Prostate gland (tissue), 2 donors: ENCODE measurements at regions not wholly inside any gene's neighbourhood (a gene's known extent, or its start where the extent isn't known, plus 50 kb on each side); places are given as distances from the start of the nearest gene placed in this dataset.
A peak's percentile ranks its signal among the peaks of the same experiment; 100 is the strongest.

Source experiments
- DNase-seq: peaks from one replicate; pipeline ENCODE4 v3.0.0-alpha.2; 2019; ENCODE audit warnings: low spot score
- H3K27ac ChIP-seq, 2 donors: fragments of 200-600 bp; sonication (generic); 2 replicates each; pipeline ENCODE4 v1.5.1; 2017 to 2019
- H3K27me3 ChIP-seq: fragments of 200-600 bp; sonication (generic); replicated peaks from 2 replicates; pipeline ENCODE4 v1.5.1; 2019; ENCODE audit not compliant: insufficient read depth
- H3K36me3 ChIP-seq, 2 donors: fragments of 200-600 bp; sonication (generic); 1 replicate in 1 of 2; 2 replicates in 1 of 2; pipeline versions ENCODE4 v1.5.1 to v1.8.1; 2017 to 2019
- H3K4me1 ChIP-seq: fragments of 200-600 bp; sonication (generic); replicated peaks from 2 replicates; pipeline ENCODE4 v1.5.1; 2019
- H3K4me3 ChIP-seq, 2 donors: fragments of 200-600 bp; sonication (generic); 2 replicates each; pipeline ENCODE4 v1.5.1; 2017 to 2019
- H3K9me3 ChIP-seq: fragments of 200-600 bp; sonication (generic); 2 replicates; pipeline ENCODE4 v1.5.1; 2017
- POLR2A ChIP-seq: fragments of 450-650 bp; IDR thresholded peaks from one replicate; pipeline ENCODE4 v1.6.1; 2016; ENCODE audit warnings: antibody characterized with exemption, mild to moderate bottlenecking
- POLR2AphosphoS5 ChIP-seq: sonication (generic); formaldehyde crosslinking; IDR thresholded peaks from one replicate; pipeline ENCODE4 v1.6.1; 2017; ENCODE audit warnings: antibody characterized with exemption
- WGBS: methylation state at CpG from one replicate; pipeline ENCODE4 v1.1.5; 2018; 5-methylcytosine and 5-hydroxymethylcytosine counted together
- intact Hi-C: fragments of 100-400 bp; cut with DNase I; formaldehyde crosslinking; loops from one replicate; pipeline ENCODE4 v1.14.2; 2022
- TF ChIP-seq, protein P1 (sequence below), 4 experiments: fragments of 200-600 bp in 2 of 4; fragments of 450-650 bp in 2 of 4; sonication (generic) in 2 of 4; IDR thresholded peaks; 1 replicate in 3 of 4; 2 replicates in 1 of 4; pipeline ENCODE4 v1.5.1; 2016 to 2019; ENCODE audit warnings: antibody characterized with exemption in 4 of 4, mild to moderate bottlenecking in 2 of 4, moderate library complexity in 2 of 4

- WGBS = 77% methylated on average over 1 of the region's 1 CpG
- H3K4me3 ChIP-seq = no peak overlapping the region
- H3K27me3 ChIP-seq = no peaks in the 10 kb centered on the region
- intact Hi-C loops = no loop called here
- no peak for DNase-seq
- TF ChIP-seq POLR2AphosphoS5 (no peak), POLR2A (no peak)
- TF ChIP-seq, protein P1, sequence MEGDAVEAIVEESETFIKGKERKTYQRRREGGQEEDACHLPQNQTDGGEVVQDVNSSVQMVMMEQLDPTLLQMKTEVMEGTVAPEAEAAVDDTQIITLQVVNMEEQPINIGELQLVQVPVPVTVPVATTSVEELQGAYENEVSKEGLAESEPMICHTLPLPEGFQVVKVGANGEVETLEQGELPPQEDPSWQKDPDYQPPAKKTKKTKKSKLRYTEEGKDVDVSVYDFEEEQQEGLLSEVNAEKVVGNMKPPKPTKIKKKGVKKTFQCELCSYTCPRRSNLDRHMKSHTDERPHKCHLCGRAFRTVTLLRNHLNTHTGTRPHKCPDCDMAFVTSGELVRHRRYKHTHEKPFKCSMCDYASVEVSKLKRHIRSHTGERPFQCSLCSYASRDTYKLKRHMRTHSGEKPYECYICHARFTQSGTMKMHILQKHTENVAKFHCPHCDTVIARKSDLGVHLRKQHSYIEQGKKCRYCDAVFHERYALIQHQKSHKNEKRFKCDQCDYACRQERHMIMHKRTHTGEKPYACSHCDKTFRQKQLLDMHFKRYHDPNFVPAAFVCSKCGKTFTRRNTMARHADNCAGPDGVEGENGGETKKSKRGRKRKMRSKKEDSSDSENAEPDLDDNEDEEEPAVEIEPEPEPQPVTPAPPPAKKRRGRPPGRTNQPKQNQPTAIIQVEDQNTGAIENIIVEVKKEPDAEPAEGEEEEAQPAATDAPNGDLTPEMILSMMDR (IDR thresholded peaks at IDR 0.05) = no peak
- no peak overlapping the region for H3K27ac ChIP-seq
- no peaks in the 10 kb centered on the region for H3K9me3 ChIP-seq
- H3K36me3 ChIP-seq = no peaks in the 10 kb centered on the region
- no peaks in the 10 kb centered on the region for H3K4me1 ChIP-seq
These were observed 340.6 kb downstream of the TFEC start for GRCh38 chr7:115689941-115690340.

DNA sequence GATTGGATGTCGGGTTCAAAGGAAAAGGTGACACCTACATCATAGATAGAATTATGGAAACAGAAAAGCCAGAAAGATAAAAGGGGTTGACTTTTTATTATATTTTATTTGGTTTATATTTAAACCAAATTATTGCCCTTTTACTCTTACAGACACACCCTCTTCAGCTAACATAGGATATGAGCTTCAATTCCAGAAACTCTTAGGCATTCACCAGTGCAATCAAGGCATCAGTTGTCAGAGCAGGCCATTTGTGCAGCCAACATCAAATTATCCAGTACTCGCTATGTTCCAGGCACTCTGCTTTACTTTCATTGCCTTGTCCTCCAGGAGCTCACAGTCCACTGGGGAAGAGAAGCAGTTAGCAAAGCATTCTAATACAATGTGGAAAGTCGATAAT lies 347.5 kb downstream of the TFEC start:
- no peaks in the 10 kb centered on the region for H3K4me1 ChIP-seq
- H3K9me3 ChIP-seq = no peaks in the 10 kb centered on the region
- no peaks in the 10 kb centered on the region for H3K36me3 ChIP-seq
- intact Hi-C loops = no loop called here
- no peak overlapping the region for H3K27ac ChIP-seq
- TF ChIP-seq POLR2AphosphoS5 (no peak), POLR2A (no peak)
- TF ChIP-seq, protein P1 (IDR thresholded peaks at IDR 0.05) = no peak
- WGBS = 98% methylated on average over 3 of the region's 3 CpGs
- no peaks in the 10 kb centered on the region for H3K27me3 ChIP-seq
- H3K4me3 ChIP-seq = no peak overlapping the region
- no peak for DNase-seq

DNA sequence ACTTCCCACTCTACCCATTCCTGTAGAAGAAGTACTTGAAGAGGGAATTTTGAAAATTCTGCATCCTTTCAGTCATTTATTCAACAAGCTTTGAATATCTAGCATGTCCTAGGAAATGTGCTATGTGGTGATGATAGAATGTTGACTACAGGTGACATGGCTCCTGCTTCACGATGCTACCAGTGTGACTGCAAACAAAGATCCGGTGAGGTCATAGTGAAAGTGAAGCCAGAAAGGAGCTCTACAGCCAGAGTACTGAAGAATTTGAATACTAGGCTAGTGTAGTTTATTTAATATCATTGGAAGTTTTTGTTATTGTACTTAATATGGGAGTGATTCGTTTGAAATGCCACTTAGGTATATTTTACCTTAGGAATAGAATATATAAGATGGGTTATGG lies 348.1 kb downstream of the TFEC start:
- Histone ChIP-seq H3K27ac (no peak overlapping the region), H3K36me3 (no peaks in the 10 kb centered on the region), H3K9me3 (no peaks in the 10 kb centered on the region), H3K4me3 (no peak overlapping the region), H3K4me1 (no peaks in the 10 kb centered on the region), H3K27me3 (no peaks in the 10 kb centered on the region)
- DNase-seq = no peak
- intact Hi-C loops = no loop called here
- 73% methylated on average over 3 of the region's 3 CpGs for WGBS
- TF ChIP-seq POLR2A (no peak), POLR2AphosphoS5 (no peak)
- TF ChIP-seq, protein P1 (IDR thresholded peaks at IDR 0.05) = no peak

GRCh38 chr7:115680921-115681320 lies 349.6 kb downstream of the TFEC start:
- intact Hi-C loops = no loop called here
- TF ChIP-seq POLR2A = no peak
- TF ChIP-seq, protein P1 (IDR thresholded peaks at IDR 0.05) = no peak
- TF ChIP-seq POLR2AphosphoS5 = no peak
- Histone ChIP-seq H3K9me3 (no peaks in the 10 kb centered on the region), H3K27me3 (no peaks in the 10 kb centered on the region), H3K4me1 (no peaks in the 10 kb centered on the region), H3K4me3 (no peak overlapping the region), H3K36me3 (no peaks in the 10 kb centered on the region), H3K27ac (no peak overlapping the region)
- DNase-seq = no peak
- 96% methylated on average over 3 of the region's 3 CpGs for WGBS

GRCh38 chr7:115679976-115680375 lies 350.6 kb downstream of the TFEC start:
- no peaks in the 10 kb centered on the region for H3K27me3 ChIP-seq
- no peak overlapping the region for H3K4me3 ChIP-seq
- no peaks in the 10 kb centered on the region for H3K36me3 ChIP-seq
- DNase-seq = no peak
- TF ChIP-seq, protein P1 (IDR thresholded peaks at IDR 0.05) = peak in 3 of 4 experiments; percentile 14 to 31 (median 26)
- TF ChIP-seq POLR2AphosphoS5 = no peak
- no peaks in the 10 kb centered on the region for H3K9me3 ChIP-seq
- WGBS = 47% methylated on average over 2 of the region's 2 CpGs
- H3K27ac ChIP-seq = no peak overlapping the region
- no peaks in the 10 kb centered on the region for H3K4me1 ChIP-seq
- intact Hi-C loops = loop anchor here (10.0 kb wide), 2 partner anchors 1265 to 1595 kb away; partner anchors contain the start of gene FOXP2
